ENCODE measurements at regions not wholly inside any gene's neighbourhood (a gene's known extent, or its start where the extent isn't known, plus 50 kb on each side); places are given as distances from the start of the nearest gene placed in this dataset.

DNA sequence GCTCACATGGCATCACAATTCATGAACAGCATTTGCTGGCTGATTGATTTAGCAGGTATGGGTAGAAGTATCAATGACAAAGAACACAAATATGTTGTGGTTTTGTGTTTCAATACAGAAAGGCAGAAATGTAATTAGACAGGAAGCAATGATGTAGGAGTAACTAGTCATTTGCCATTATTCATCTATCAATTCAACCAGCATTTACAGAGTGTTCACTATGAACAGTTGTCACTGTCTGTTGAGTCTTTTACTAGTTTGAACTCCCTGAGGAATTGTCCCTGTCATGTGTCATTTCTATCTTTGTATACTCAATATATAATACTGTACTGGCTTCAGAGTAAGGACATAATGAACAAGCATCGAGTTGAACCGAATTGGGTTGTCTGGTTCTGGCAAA, 51.5 kb upstream of the ARHGAP24 start:
- Histone ChIP-seq H4K20me1 (replicated peaks; ENCODE audit: control insufficient read depth, extremely low read depth, insufficient read depth, low read length) (no peaks in the 10 kb centered on the region), H3K9me1 (replicated peaks; ENCODE audit: control insufficient read depth, extremely low read depth, insufficient read depth, low read length) (no peaks in the 10 kb centered on the region), H3K4me3 (replicated peaks in 1 of 3; ENCODE audit: insufficient read depth in 1 of 3, low read depth in 1 of 3, low read length in 3 of 3) (no peak overlapping the region), H2AFZ (ENCODE audit: low read depth, low read length) (no peak overlapping the region), H3K4me1 (ENCODE audit: control insufficient read depth, extremely low read depth, insufficient read depth, low read length) (no peaks in the 10 kb centered on the region), H3K27ac (ENCODE audit: insufficient read depth, low read depth, low read length) (no peak overlapping the region), H3K9me3 (replicated peaks; ENCODE audit: control insufficient read depth, insufficient read depth, low read length) (no peaks in the 10 kb centered on the region), H3K9ac (replicated peaks; ENCODE audit: extremely low read depth, insufficient read depth, low read length) (no peak overlapping the region), H3K36me3 (ENCODE audit: control insufficient read depth in 2 of 2, extremely low read depth in 1 of 2, insufficient read depth in 2 of 2, low read length in 2 of 2) (no peaks in the 10 kb centered on the region), H3K79me2 (ENCODE audit: control insufficient read depth, insufficient read depth, low read length) (no peaks in the 10 kb centered on the region), H3K27me3 (ENCODE audit: control insufficient read depth in 2 of 2, insufficient read depth in 2 of 2, low read length in 2 of 2) (no peaks in the 10 kb centered on the region), H3K4me2 (ENCODE audit: insufficient read depth, low read length) (no peak overlapping the region)
- no TSS peak for BruUV-seq (replicated peaks)
- POLR2A ChIA-PET, result no interaction called here
- FAIRE-seq, result no peak
- intact Hi-C loops (cut with micrococcal nuclease), result no loop called here
- dilution Hi-C loops (cut with MboI; ENCODE audit: extremely low pct_ligation_motif_present, low sequenced_read_pairs), result no loop called here
- TF ChIP-seq MYC (IDR thresholded peaks at IDR 0.05; ENCODE audit: low read depth, low read length) (no peak), FOS (IDR thresholded peaks at IDR 0.05; ENCODE audit: borderline replicate concordance, insufficient read depth, low read length) (peak; percentile 12)
- CTCF ChIA-PET, result no interaction called here
- no peak for DNase-seq (ENCODE audit: low read depth, low spot score)
